Trophoblast cell (in vitro differentiated cells and primary cell): ENCODE measurements at regions not wholly inside any gene's neighbourhood (a gene's known extent, or its start where the extent isn't known, plus 50 kb on each side); places are given as distances from the start of the nearest gene placed in this dataset.

Experiments used
- DNase-seq, 2 donors: peaks; one replicate each; pipeline ENCODE4 v3.0.0-alpha.2; 2016
- H2AFZ ChIP-seq: 2 replicates; pipeline ENCODE4 v1.6.1; 2013; ENCODE audit warnings: low read length, moderate library complexity, mild to moderate bottlenecking; ENCODE audit not compliant: insufficient read depth, poor library complexity
- H2AK5ac ChIP-seq: 2 replicates; pipeline ENCODE4 v1.6.1; 2013; ENCODE audit warnings: mild to moderate bottlenecking, low read length
- H2BK120ac ChIP-seq: 2 replicates; pipeline ENCODE4 v1.6.1; 2013; ENCODE audit warnings: low read length, mild to moderate bottlenecking, moderate library complexity; ENCODE audit not compliant: insufficient read depth, poor library complexity
- H2BK12ac ChIP-seq: 2 replicates; pipeline ENCODE4 v1.6.1; 2013; ENCODE audit warnings: mild to moderate bottlenecking, low read length, moderate library complexity
- H2BK5ac ChIP-seq: 2 replicates; pipeline ENCODE4 v1.6.1; 2013; ENCODE audit warnings: low read length, low read depth, moderate library complexity, mild to moderate bottlenecking; ENCODE audit not compliant: poor library complexity
- H3K14ac ChIP-seq: 2 replicates; pipeline ENCODE4 v1.6.1; 2013; ENCODE audit warnings: mild to moderate bottlenecking, low read length
- H3K18ac ChIP-seq: 2 replicates; pipeline ENCODE4 v1.6.1; 2013; ENCODE audit warnings: mild to moderate bottlenecking, low read length
- H3K23ac ChIP-seq: 2 replicates; pipeline ENCODE4 v1.6.1; 2013; ENCODE audit warnings: low read length
- H3K27ac ChIP-seq: 2 replicates; pipeline ENCODE4 v1.5.1; 2013; ENCODE audit warnings: low read depth, mild to moderate bottlenecking, inconsistent platforms, low read length, moderate library complexity
- H3K27me3 ChIP-seq: 2 replicates; pipeline ENCODE4 v1.6.1; 2013; ENCODE audit warnings: inconsistent platforms, mild to moderate bottlenecking, low read length, moderate library complexity; ENCODE audit not compliant: insufficient read depth
- H3K36me3 ChIP-seq, 2 experiments: 1 replicate in 1 of 2; 2 replicates in 1 of 2; pipeline ENCODE4 v1.6.1; 2013; ENCODE audit warnings: low read length in 2 of 2, mild to moderate bottlenecking in 2 of 2, moderate library complexity in 1 of 2; ENCODE audit not compliant: insufficient read depth in 2 of 2, control insufficient read depth in 1 of 2
- H3K4ac ChIP-seq: 2 replicates; pipeline ENCODE4 v1.6.1; 2013; ENCODE audit warnings: low read depth, mild to moderate bottlenecking, low read length, moderate library complexity
- H3K4me1 ChIP-seq, 2 experiments: 1 replicate in 1 of 2; 2 replicates in 1 of 2; pipeline ENCODE4 v1.6.1; 2013; ENCODE audit warnings: low read length in 2 of 2, mild to moderate bottlenecking in 2 of 2, moderate library complexity in 1 of 2; ENCODE audit not compliant: insufficient read depth in 2 of 2, control insufficient read depth in 1 of 2
- H3K4me2 ChIP-seq: 2 replicates; pipeline ENCODE4 v1.6.1; 2013; ENCODE audit warnings: inconsistent platforms, mild to moderate bottlenecking, low read length, moderate library complexity
- H3K4me3 ChIP-seq: 2 replicates; pipeline ENCODE4 v1.5.1; 2013; ENCODE audit warnings: mild to moderate bottlenecking, low read depth, low read length, inconsistent platforms
- H3K79me1 ChIP-seq: one replicate; pipeline ENCODE4 v1.6.1; 2013; ENCODE audit warnings: low read length
- H3K79me2 ChIP-seq: 2 replicates; pipeline ENCODE4 v1.6.1; 2013; ENCODE audit warnings: low read length, mild to moderate bottlenecking; ENCODE audit not compliant: control insufficient read depth, insufficient read depth, poor library complexity
- H3K9ac ChIP-seq: 2 replicates; pipeline ENCODE4 v1.6.1; 2013; ENCODE audit warnings: mild to moderate bottlenecking, low read length
- H3K9me3 ChIP-seq: 2 replicates; pipeline ENCODE4 v1.6.1; 2013; ENCODE audit warnings: low read depth, mild to moderate bottlenecking, control low read depth, inconsistent platforms, low read length; ENCODE audit not compliant: insufficient read depth
- H4K12ac ChIP-seq: 2 replicates; pipeline ENCODE4 v1.6.1; 2013; ENCODE audit warnings: low read depth, mild to moderate bottlenecking, low read length, moderate library complexity
- H4K8ac ChIP-seq: 2 replicates; pipeline ENCODE4 v1.6.1; 2013; ENCODE audit warnings: low read depth, mild to moderate bottlenecking, low read length, moderate library complexity
- H4K91ac ChIP-seq: one replicate; pipeline ENCODE4 v1.6.1; 2013; ENCODE audit warnings: low read depth, mild to moderate bottlenecking, low read length, moderate library complexity
- WGBS: extraction: QIAGEN DNeasy Blood & Tissue Kit; methylation state at CpG from one replicate; pipeline ENCODE4 v1.1.7; 2013; ENCODE audit warnings: missing lambda C conversion rate; ENCODE audit not compliant: insufficient read length, insufficient coverage; ENCODE audit errors: extremely low coverage; 5-methylcytosine and 5-hydroxymethylcytosine counted together

DNA sequence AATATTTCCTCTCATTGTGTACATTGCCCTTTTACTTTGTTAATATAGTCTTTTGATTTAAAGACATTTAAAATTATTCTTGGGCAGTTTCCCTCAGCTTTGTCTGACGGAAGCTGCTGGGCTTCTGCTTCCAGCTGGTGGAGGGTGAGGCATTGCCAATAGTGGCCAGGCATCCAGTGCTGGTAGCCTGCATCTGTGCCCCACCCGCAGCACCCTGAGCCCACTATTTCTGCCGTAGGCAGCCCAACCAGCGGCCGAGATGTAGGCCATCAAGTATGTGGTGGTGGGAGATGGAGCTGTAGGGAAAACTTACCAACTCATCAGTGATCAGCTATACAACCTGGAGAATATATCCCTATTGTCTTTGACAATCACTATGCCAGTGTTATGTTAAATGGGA is 226.0 kb upstream of the SYNCRIP start:
- peak in 1 of 2 donors; percentile 2 for DNase-seq
- WGBS: no CpG with 5 or more reads among the region's 5 CpGs
- H3K18ac ChIP-seq: no peak overlapping the region

GRCh38 chr6:85867595-85867994 is 224.9 kb upstream of the SYNCRIP start:
- Histone ChIP-seq H3K9me3 (no peaks in the 10 kb centered on the region), H3K9ac (no peak overlapping the region), H3K27me3 (no peaks in the 10 kb centered on the region), H2BK12ac (no peak overlapping the region), H3K4me1 (peaks cover 3 to 4% of the 10 kb centered on the region in 2 experiments), H3K4ac (no peak overlapping the region), H4K12ac (no peak overlapping the region), H3K79me2 (no peaks in the 10 kb centered on the region), H3K36me3 (no peaks in the 10 kb centered on the region), H2AFZ (no peak overlapping the region), H2BK120ac (no peak overlapping the region), H4K91ac (no peak overlapping the region), H3K79me1 (no peaks in the 10 kb centered on the region), H3K27ac (no peak overlapping the region), H3K14ac (no peak overlapping the region), H3K4me3 (no peak overlapping the region), H3K4me2 (no peak overlapping the region), H2BK5ac (no peak overlapping the region), H2AK5ac (no peak overlapping the region), H3K18ac (no peak overlapping the region), H3K23ac (no peak overlapping the region), H4K8ac (no peak overlapping the region)
- no peak for DNase-seq

More for the DNA sequence above, 226.0 kb upstream of the SYNCRIP start:
- Histone ChIP-seq H3K4ac (no peak overlapping the region), H3K23ac (no peak overlapping the region), H3K9ac (no peak overlapping the region), H3K36me3 (no peaks in the 10 kb centered on the region), H4K91ac (no peak overlapping the region), H3K4me1 (peaks cover 3 to 4% of the 10 kb centered on the region in 2 experiments), H2AFZ (no peak overlapping the region), H3K4me3 (no peak overlapping the region), H3K14ac (no peak overlapping the region), H3K79me1 (no peaks in the 10 kb centered on the region), H4K12ac (no peak overlapping the region), H3K4me2 (no peak overlapping the region), H4K8ac (no peak overlapping the region), H3K27ac (no peak overlapping the region), H2BK12ac (no peak overlapping the region), H3K79me2 (no peaks in the 10 kb centered on the region), H2BK5ac (no peak overlapping the region), H3K9me3 (no peaks in the 10 kb centered on the region), H2AK5ac (no peak overlapping the region), H2BK120ac (no peak overlapping the region), H3K27me3 (no peaks in the 10 kb centered on the region)

GRCh38 chr6:85866758-85867401 is 224.2 kb upstream of the SYNCRIP start:
- H3K9me3 ChIP-seq: no peaks in the 10 kb centered on the region
- no peak overlapping the region for H2BK120ac ChIP-seq
- H2BK5ac ChIP-seq: no peak overlapping the region
- no peak overlapping the region for H3K4me3 ChIP-seq
- no peak overlapping the region for H4K12ac ChIP-seq
- no peak overlapping the region for H4K91ac ChIP-seq
- DNase-seq: no peak
- H3K36me3 ChIP-seq: no peaks in the 10 kb centered on the region
- H3K23ac ChIP-seq: no peak overlapping the region
- no peaks in the 10 kb centered on the region for H3K79me2 ChIP-seq
- no peaks in the 10 kb centered on the region for H3K79me1 ChIP-seq
- H2BK12ac ChIP-seq: no peak overlapping the region
- H2AK5ac ChIP-seq: no peak overlapping the region
- H3K14ac ChIP-seq: no peak overlapping the region
- no peak overlapping the region for H3K9ac ChIP-seq
- no peak overlapping the region for H3K4me2 ChIP-seq
- H3K4ac ChIP-seq: no peak overlapping the region
- no peak overlapping the region for H4K8ac ChIP-seq
- no peak overlapping the region for H2AFZ ChIP-seq
- peaks cover 3 to 4% of the 10 kb centered on the region in 2 experiments for H3K4me1 ChIP-seq
- no CpG with 5 or more reads among the region's 10 CpGs for WGBS
- H3K27ac ChIP-seq: no peak overlapping the region
- H3K27me3 ChIP-seq: no peaks in the 10 kb centered on the region
- no peak overlapping the region for H3K18ac ChIP-seq

DNA sequence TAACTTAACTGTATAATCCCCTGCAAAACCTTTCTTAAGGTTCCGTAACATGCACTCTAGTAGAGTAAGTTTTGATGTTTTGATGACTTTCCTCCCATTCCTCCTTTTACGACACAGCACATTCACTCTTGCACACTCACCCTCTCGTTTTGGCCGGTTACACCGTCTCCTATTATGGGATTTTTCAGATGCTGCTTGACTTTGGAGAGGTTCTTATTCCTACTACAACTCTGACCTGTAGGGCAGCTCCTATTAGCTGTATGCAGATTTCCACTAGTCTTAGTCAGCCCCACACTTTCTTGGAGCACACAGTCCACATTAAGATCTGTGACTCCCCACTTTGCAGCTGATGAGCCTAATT is 223.7 kb upstream of the SYNCRIP start:
- no peaks in the 10 kb centered on the region for H3K79me1 ChIP-seq
- no peaks in the 10 kb centered on the region for H3K27me3 ChIP-seq
- H3K4me1 ChIP-seq: peaks cover 3 to 4% of the 10 kb centered on the region in 2 experiments
- no peak overlapping the region for H4K8ac ChIP-seq
- H3K14ac ChIP-seq: no peak overlapping the region
- H3K4ac ChIP-seq: no peak overlapping the region
- H3K9me3 ChIP-seq: no peaks in the 10 kb centered on the region
- H4K91ac ChIP-seq: no peak overlapping the region
- no peak overlapping the region for H4K12ac ChIP-seq
- H3K36me3 ChIP-seq: no peaks in the 10 kb centered on the region
- no peak overlapping the region for H3K18ac ChIP-seq
- no peak overlapping the region for H2AFZ ChIP-seq
- H3K23ac ChIP-seq: no peak overlapping the region
- no peak for DNase-seq
- H2BK120ac ChIP-seq: no peak overlapping the region
- H3K27ac ChIP-seq: no peak overlapping the region
- no peak overlapping the region for H2AK5ac ChIP-seq
- H2BK5ac ChIP-seq: no peak overlapping the region
- no peaks in the 10 kb centered on the region for H3K79me2 ChIP-seq
- no peak overlapping the region for H3K4me2 ChIP-seq
- no peak overlapping the region for H3K4me3 ChIP-seq
- no peak overlapping the region for H3K9ac ChIP-seq
- no peak overlapping the region for H2BK12ac ChIP-seq
- WGBS: no CpG with 5 or more reads among the region's 5 CpGs
